Endothelial cell of umbilical vein (primary cell): ENCODE measurements at regions not wholly inside any gene's neighbourhood (a gene's known extent, or its start where the extent isn't known, plus 50 kb on each side); places are given as distances from the start of the nearest gene placed in this dataset.

Experiments
- BruUV-seq: library from RNA; stranded (reverse); fragments of 400-500 nt; replicated peaks from 2 replicates; lab custom pipeline; 2021; lab: Mats Ljungman, UMichigan
- CTCF ChIA-PET: fragments of 300-600, 350-600 bp; sonication (Branson Sonifier 250); formaldehyde crosslinking; loops from one replicate; lab custom pipeline; 2021; ENCODE audit warnings: antibody characterized with exemption, inconsistent platforms; lab: Charles Lee
- POLR2A ChIA-PET: fragments of 300-600, 350-600 bp; sonication (Branson Sonifier 250); formaldehyde crosslinking; loops from one replicate; lab custom pipeline; 2021; ENCODE audit warnings: antibody characterized with exemption, inconsistent platforms; lab: Charles Lee
- DNase-seq: peaks from one replicate; pipeline ENCODE4 v3.0.0-alpha.2; 2011; ENCODE audit warnings: low read depth, low spot score
- FAIRE-seq: peaks from 2 replicates; lab custom pipeline; 2011; peaks lifted over from hg19 to GRCh38; lab: Jason Lieb, UNC
- H2AFZ ChIP-seq: 2 replicates; pipeline ENCODE4 v1.6.0; 2012; ENCODE audit warnings: low read depth, low read length, control low read depth, inconsistent platforms
- H3K27ac ChIP-seq: 2 replicates; pipeline ENCODE4 v1.5.1; 2011; ENCODE audit warnings: low read depth, mild to moderate bottlenecking, control low read depth, low read length, moderate library complexity; ENCODE audit not compliant: insufficient read depth
- H3K27me3 ChIP-seq, 2 experiments: 2 replicates each; pipeline versions ENCODE4 v1.6.0 to v1.6.1; 2011; ENCODE audit warnings: low read length in 2 of 2, mixed read lengths in 1 of 2; ENCODE audit not compliant: control insufficient read depth in 2 of 2, insufficient read depth in 2 of 2
- H3K36me3 ChIP-seq, 2 experiments: 2 replicates in 1 of 2; 3 replicates in 1 of 2; pipeline ENCODE4 v1.5.1; 2011; ENCODE audit warnings: low read length in 2 of 2, mild to moderate bottlenecking in 1 of 2, moderate library complexity in 1 of 2; ENCODE audit not compliant: control insufficient read depth in 2 of 2, insufficient read depth in 2 of 2; ENCODE audit errors: extremely low read depth in 1 of 2
- H3K4me1 ChIP-seq: 3 replicates; pipeline ENCODE4 v1.5.1; 2011; ENCODE audit warnings: mild to moderate bottlenecking, low read length; ENCODE audit not compliant: control insufficient read depth, insufficient read depth; ENCODE audit errors: extremely low read depth
- H3K4me2 ChIP-seq: 2 replicates; pipeline ENCODE4 v1.6.1; 2011; ENCODE audit warnings: low read length, control low read depth, mixed read lengths; ENCODE audit not compliant: insufficient read depth
- H3K4me3 ChIP-seq, 3 experiments: fragments of 200-600 bp in 1 of 3; sonication (generic), shearing (Covaris generic) in 1 of 3; replicated peaks in 1 of 3; 2 replicates each; pipeline ENCODE4 v1.5.1; 2011 to 2016; ENCODE audit warnings: control low read depth in 3 of 3, low read length in 3 of 3, mild to moderate bottlenecking in 2 of 3, inconsistent platforms in 1 of 3, low read depth in 1 of 3, moderate library complexity in 1 of 3; ENCODE audit not compliant: insufficient read depth in 1 of 3
- H3K79me2 ChIP-seq: 2 replicates; pipeline ENCODE4 v1.6.0; 2012; ENCODE audit warnings: low read length, inconsistent platforms; ENCODE audit not compliant: control insufficient read depth, insufficient read depth
- H3K9ac ChIP-seq: replicated peaks from 2 replicates; pipeline ENCODE3; 2011; ENCODE audit warnings: low read length, control low read depth; ENCODE audit not compliant: insufficient read depth; ENCODE audit errors: extremely low read depth
- H3K9me1 ChIP-seq: replicated peaks from 3 replicates; pipeline ENCODE4 v1.6.0; 2011; ENCODE audit warnings: mild to moderate bottlenecking, low read length; ENCODE audit not compliant: control insufficient read depth, insufficient read depth; ENCODE audit errors: extremely low read depth
- H3K9me3 ChIP-seq: replicated peaks from 2 replicates; pipeline ENCODE4 v1.5.1; 2012; ENCODE audit warnings: low read length, inconsistent platforms; ENCODE audit not compliant: control insufficient read depth, insufficient read depth
- H4K20me1 ChIP-seq: replicated peaks from 2 replicates; pipeline ENCODE3; 2011; ENCODE audit warnings: mild to moderate bottlenecking, low read length; ENCODE audit not compliant: control insufficient read depth, insufficient read depth; ENCODE audit errors: extremely low read depth
- CTCF ChIP-seq, 2 donors: IDR thresholded peaks; 1 replicate in 1 of 2; 2 replicates in 1 of 2; pipeline ENCODE4 v1.5.1; 2011; ENCODE audit warnings: low read length in 2 of 2, mild to moderate bottlenecking in 2 of 2, moderate library complexity in 2 of 2, control low read depth in 1 of 2, inconsistent platforms in 1 of 2, low read depth in 1 of 2; ENCODE audit not compliant: insufficient read depth in 1 of 2; ENCODE audit errors: extremely low read depth in 1 of 2
- EZH2 ChIP-seq: IDR thresholded peaks from 2 replicates; pipeline ENCODE4 v1.6.1; 2012; ENCODE audit warnings: borderline replicate concordance, low read depth, mild to moderate bottlenecking, moderate library complexity, low read length, inconsistent platforms; ENCODE audit not compliant: severe bottlenecking
- FOS ChIP-seq: IDR thresholded peaks from 2 replicates; pipeline ENCODE4 v1.6.1; 2011; ENCODE audit warnings: mild to moderate bottlenecking, low read length, moderate library complexity, borderline replicate concordance; ENCODE audit not compliant: insufficient read depth
- GATA2 ChIP-seq: IDR thresholded peaks from 2 replicates; pipeline ENCODE4 v1.7.0; 2011; ENCODE audit warnings: low read depth, mild to moderate bottlenecking, moderate library complexity, mixed read lengths, low read length; ENCODE audit not compliant: insufficient read length, insufficient read depth
- JUN ChIP-seq: IDR thresholded peaks from 2 replicates; pipeline ENCODE4 v1.6.1; 2011; ENCODE audit warnings: borderline replicate concordance, low read depth; ENCODE audit not compliant: insufficient read length, insufficient read depth
- MAX ChIP-seq: IDR thresholded peaks from 2 replicates; pipeline ENCODE4 v1.6.1; 2011; ENCODE audit not compliant: insufficient read depth, insufficient read length
- MYC ChIP-seq: IDR thresholded peaks from one replicate; pipeline ENCODE4 v1.6.1; 2011; ENCODE audit warnings: mild to moderate bottlenecking, low read depth, low read length
- POLR2A ChIP-seq: IDR thresholded peaks from 2 replicates; pipeline ENCODE4 v1.6.1; 2012; ENCODE audit warnings: low read depth, mild to moderate bottlenecking, control low read depth, low read length
- POLR2AphosphoS5 ChIP-seq: IDR thresholded peaks from 2 replicates; pipeline ENCODE4 v1.6.1; 2012; ENCODE audit warnings: low read depth, mild to moderate bottlenecking, control low read depth, low read length, moderate library complexity; ENCODE audit not compliant: insufficient read depth
- dilution Hi-C: fragments of 300-500 bp; cut with MboI; formaldehyde crosslinking; loops from one replicate; pipeline ENCODE4 v1.15.0; 2019; ENCODE audit warnings: low sequenced_read_pairs; ENCODE audit not compliant: extremely low pct_ligation_motif_present
- intact Hi-C: fragments of 100-400 bp; cut with micrococcal nuclease; formaldehyde crosslinking; loops from one replicate; pipeline ENCODE4 v1.10.0; 2022

GRCh38 chr3:76026379-76026778 is 241.0 kb upstream of the ZNF717 start:
- no peaks in the 10 kb centered on the region for H3K27me3 ChIP-seq
- dilution Hi-C loops, result no loop called here
- H2AFZ ChIP-seq, result no peak overlapping the region
- TF ChIP-seq FOS, result no peak
- no peak for TF ChIP-seq MYC
- no peak for TF ChIP-seq MAX
- TF ChIP-seq POLR2AphosphoS5, result no peak
- TF ChIP-seq POLR2A, result no peak
- TF ChIP-seq JUN, result no peak
- no peak for TF ChIP-seq GATA2
- no peak overlapping the region for H3K9ac ChIP-seq
- H3K79me2 ChIP-seq, result no peaks in the 10 kb centered on the region
- H3K27ac ChIP-seq, result no peak overlapping the region
- H3K9me1 ChIP-seq, result no peaks in the 10 kb centered on the region
- BruUV-seq, result no TSS peak
- CTCF ChIA-PET, result no interaction called here
- H3K4me3 ChIP-seq, result no peak overlapping the region
- intact Hi-C loops, result no loop called here
- H3K4me2 ChIP-seq, result no peak overlapping the region
- no peaks in the 10 kb centered on the region for H4K20me1 ChIP-seq
- no peaks in the 10 kb centered on the region for H3K9me3 ChIP-seq
- POLR2A ChIA-PET, result no interaction called here
- H3K36me3 ChIP-seq, result no peaks in the 10 kb centered on the region
- no peaks in the 10 kb centered on the region for H3K4me1 ChIP-seq
- DNase-seq, result no peak
- FAIRE-seq, result no peak

DNA sequence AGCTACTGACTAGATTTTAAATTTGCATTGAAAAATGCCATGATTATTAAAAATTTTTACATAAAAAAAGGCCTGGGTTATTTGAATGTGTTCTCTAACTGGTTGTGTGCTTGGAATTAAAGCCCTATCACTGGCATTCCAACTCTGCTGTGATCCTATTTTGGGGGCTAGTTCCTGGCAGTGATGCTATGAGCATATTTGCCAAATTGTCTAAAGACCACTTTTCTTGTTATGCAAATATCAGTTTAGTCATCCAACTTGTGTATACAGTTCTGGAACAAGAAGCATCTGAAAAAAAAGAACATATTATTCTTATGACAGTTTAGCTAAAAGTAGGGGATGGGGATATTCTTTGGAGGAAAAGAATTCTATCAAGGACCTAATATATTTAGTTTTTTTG is 243.4 kb upstream of the ZNF717 start:
- Histone ChIP-seq H3K9me1 (no peaks in the 10 kb centered on the region), H3K79me2 (no peaks in the 10 kb centered on the region), H3K4me2 (no peak overlapping the region), H3K36me3 (no peaks in the 10 kb centered on the region), H3K9me3 (no peaks in the 10 kb centered on the region), H2AFZ (no peak overlapping the region), H4K20me1 (no peaks in the 10 kb centered on the region), H3K4me1 (no peaks in the 10 kb centered on the region), H3K27me3 (no peaks in the 10 kb centered on the region), H3K27ac (no peak overlapping the region), H3K9ac (no peak overlapping the region), H3K4me3 (no peak overlapping the region)
- no peak for DNase-seq
- ChIA-PET CTCF (no interaction called here), POLR2A (no interaction called here)
- intact Hi-C loops (no loop called here), dilution Hi-C loops (no loop called here)
- BruUV-seq, result no TSS peak
- FAIRE-seq, result no peak
- no peak for TF ChIP-seq JUN
- no peak for TF ChIP-seq MYC
- TF ChIP-seq GATA2, result no peak
- no peak for TF ChIP-seq EZH2
- no peak for TF ChIP-seq POLR2A
- no peak for TF ChIP-seq CTCF (IDR thresholded peaks at IDR 0.05; ENCODE audit: extremely low read depth in 1 of 2, insufficient read depth in 1 of 2, low read depth in 1 of 2, low read length in 2 of 2)
- no peak for TF ChIP-seq FOS
- no peak for TF ChIP-seq MAX
- no peak for TF ChIP-seq POLR2AphosphoS5
